PC-9 (cell line): ENCODE measurements at regions not wholly inside any gene's neighbourhood (a gene's known extent, or its start where the extent isn't known, plus 50 kb on each side); places are given as distances from the start of the nearest gene placed in this dataset.

Experiments used
- BruUV-seq: library from RNA; stranded (reverse); fragments of 400-500 nt; replicated peaks from 2 replicates; lab custom pipeline; 2021; lab: Mats Ljungman, UMichigan
- CTCF ChIA-PET: fragments of 300-600 bp; sonication (Branson Sonifier 250); formaldehyde crosslinking; loops from one replicate; lab custom pipeline; 2022; ENCODE audit warnings: antibody characterized with exemption; lab: Charles Lee
- POLR2A ChIA-PET: fragments of 300-600 bp; sonication (Branson Sonifier 250); formaldehyde crosslinking; loops from one replicate; lab custom pipeline; 2022; ENCODE audit warnings: antibody characterized with exemption; ENCODE audit not compliant: unreplicated experiment; lab: Charles Lee
- DNase-seq, 2 experiments: peaks; one replicate each; pipeline versions ENCODE4 v3.0.0 to v3.0.0-alpha.2; 2015 to 2022; ENCODE audit warnings: mixed read lengths in 1 of 2
- H2AFZ ChIP-seq: fragments of 200-600 bp; sonication (generic); 2 replicates; pipeline ENCODE4 v1.8.1; 2017; ENCODE audit warnings: antibody characterized with exemption
- H3F3A ChIP-seq: fragments of 200-600 bp; sonication (generic); 2 replicates; pipeline ENCODE4 v1.8.1; 2017; ENCODE audit warnings: antibody characterized with exemption, mild to moderate bottlenecking, low read depth; ENCODE audit not compliant: insufficient read depth
- H3K27ac ChIP-seq: fragments of 200-600 bp; sonication (generic); 2 replicates; pipeline ENCODE4 v1.6.1; 2016; ENCODE audit warnings: mixed run types
- H3K27me3 ChIP-seq: fragments of 200-600 bp; sonication (generic); 2 replicates; pipeline ENCODE4 v1.6.1; 2016; ENCODE audit warnings: low read depth, mixed run types; ENCODE audit not compliant: insufficient read depth
- H3K36me3 ChIP-seq: fragments of 200-600 bp; sonication (generic); 2 replicates; pipeline ENCODE4 v1.6.1; 2016; ENCODE audit warnings: low read depth, mixed run types
- H3K4me1 ChIP-seq: fragments of 200-600 bp; sonication (generic); replicated peaks from 2 replicates; pipeline ENCODE4 v1.6.1; 2016; ENCODE audit warnings: mixed run types; ENCODE audit not compliant: insufficient read depth
- H3K4me2 ChIP-seq: fragments of 200-600 bp; sonication (generic); 2 replicates; pipeline ENCODE4 v1.6.1; 2017; ENCODE audit warnings: mixed run types
- H3K4me3 ChIP-seq: fragments of 200-600 bp; sonication (generic); 2 replicates; pipeline ENCODE4 v1.6.1; 2016; ENCODE audit warnings: mixed run types
- H3K79me2 ChIP-seq: fragments of 200-600 bp; sonication (generic); 2 replicates; pipeline ENCODE4 v1.6.1; 2017; ENCODE audit warnings: low read depth, mixed run types
- H3K9me2 ChIP-seq: fragments of 200-600 bp; sonication (generic); 2 replicates; pipeline ENCODE4 v1.8.1; 2017; ENCODE audit warnings: mild to moderate bottlenecking; ENCODE audit not compliant: insufficient read depth
- H3K9me3 ChIP-seq: fragments of 200-600 bp; sonication (generic); 2 replicates; pipeline ENCODE4 v1.8.1; 2016; ENCODE audit warnings: low read depth; ENCODE audit not compliant: insufficient read depth
- H4K20me1 ChIP-seq: fragments of 200-600 bp; sonication (generic); 2 replicates; pipeline ENCODE4 v1.8.1; 2017; ENCODE audit not compliant: insufficient read depth
- CTCF ChIP-seq: fragments of 200-600 bp; sonication (generic); conservative IDR thresholded peaks from 2 replicates; pipeline ENCODE4 v1.6.1; 2017; ENCODE audit warnings: mixed run types, antibody characterized with exemption, mild to moderate bottlenecking, moderate library complexity
- EZH2 ChIP-seq: fragments of 200-600 bp; sonication (generic); IDR thresholded peaks from 2 replicates; pipeline ENCODE4 v1.8.0; 2017; ENCODE audit warnings: antibody characterized with exemption, low read depth
- intact Hi-C: fragments of 100-400 bp; cut with micrococcal nuclease; formaldehyde crosslinking; loops from one replicate; pipeline ENCODE4 v1.10.0; 2022; ENCODE audit not compliant: unreplicated experiment

DNA sequence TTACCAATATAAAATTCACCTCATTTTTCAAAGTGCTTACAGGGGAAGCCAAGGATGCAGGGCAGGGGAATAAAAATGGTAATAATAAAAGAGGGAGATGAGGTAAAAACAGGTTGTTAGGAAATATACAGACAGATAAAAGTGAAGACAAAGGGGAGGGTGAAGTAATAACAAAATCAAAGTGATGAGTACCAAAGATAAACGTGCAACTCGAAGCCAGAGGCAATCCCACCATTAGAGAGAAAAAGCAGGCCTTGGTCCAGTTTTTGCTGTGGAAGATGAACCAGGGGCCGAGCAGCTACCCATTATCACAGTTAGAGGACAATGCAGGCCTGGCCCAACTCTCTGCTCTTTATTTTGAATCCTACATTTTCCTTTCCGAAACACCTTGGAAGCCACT lies 99.6 kb upstream of the UPP2 start:
- H3K79me2 ChIP-seq = no peaks in the 10 kb centered on the region
- no peaks in the 10 kb centered on the region for H3K36me3 ChIP-seq
- no peak overlapping the region for H3K27ac ChIP-seq
- no peaks in the 10 kb centered on the region for H3K9me3 ChIP-seq
- no peak overlapping the region for H2AFZ ChIP-seq
- H3K4me1 ChIP-seq = no peaks in the 10 kb centered on the region
- CTCF ChIA-PET = interaction anchor here (0.6 kb wide), 1 partner anchor 245 kb away, joined by 3 read pairs; no protein-coding TSS in a partner anchor
- intact Hi-C loops = no loop called here
- no peak overlapping the region for H3K4me3 ChIP-seq
- no TSS peak for BruUV-seq
- no peak for DNase-seq
- no peak for TF ChIP-seq EZH2
- TF ChIP-seq CTCF = no peak
- POLR2A ChIA-PET = no interaction called here
- H4K20me1 ChIP-seq = no peaks in the 10 kb centered on the region
- no peak overlapping the region for H3K4me2 ChIP-seq
- H3K27me3 ChIP-seq = no peaks in the 10 kb centered on the region
- H3K9me2 ChIP-seq = no peaks in the 10 kb centered on the region
- H3F3A ChIP-seq = no peaks in the 10 kb centered on the region

DNA sequence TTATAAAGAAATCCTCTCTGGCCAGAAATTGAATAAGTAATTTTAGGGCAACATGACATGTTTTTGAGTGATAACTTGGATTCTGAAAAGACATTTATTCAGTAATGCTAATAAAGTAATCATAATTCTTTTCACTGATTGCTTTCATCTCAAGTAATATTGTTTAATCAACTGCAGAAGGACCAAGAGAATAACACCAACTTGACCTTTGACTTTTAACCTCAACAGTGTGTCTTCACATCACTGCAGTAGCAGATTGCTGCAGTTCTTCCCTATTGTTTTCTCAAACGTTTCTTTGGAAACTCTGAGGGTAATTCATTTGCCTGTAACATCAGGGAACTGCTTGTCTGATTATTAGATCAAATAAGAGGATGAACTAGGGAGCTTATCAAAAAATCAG lies 104.9 kb upstream of the UPP2 start:
- Histone ChIP-seq H3F3A (no peaks in the 10 kb centered on the region), H3K27me3 (no peaks in the 10 kb centered on the region), H3K36me3 (no peaks in the 10 kb centered on the region), H3K27ac (no peak overlapping the region), H3K79me2 (no peaks in the 10 kb centered on the region), H3K9me3 (no peaks in the 10 kb centered on the region), H3K4me1 (no peaks in the 10 kb centered on the region), H3K4me2 (no peak overlapping the region), H3K9me2 (no peaks in the 10 kb centered on the region), H4K20me1 (no peaks in the 10 kb centered on the region), H3K4me3 (no peak overlapping the region), H2AFZ (no peak overlapping the region)
- ChIA-PET POLR2A (no interaction called here), CTCF (no interaction called here)
- intact Hi-C loops = loop anchor here (2.0 kb wide), 1 partner anchor 70 kb away; no protein-coding TSS in a partner anchor
- no peak for TF ChIP-seq EZH2
- no peak for TF ChIP-seq CTCF
- BruUV-seq = no TSS peak
- DNase-seq = no peak

- BruUV-seq = no TSS peak
- POLR2A ChIA-PET = no interaction called here
Measured at GRCh38 chr2:157995117-157995516, 106.6 kb upstream of the UPP2 start.

More at GRCh38 chr2:157995117-157995516, 106.6 kb upstream of the UPP2 start:
- no peaks in the 10 kb centered on the region for H3K9me2 ChIP-seq
- H3F3A ChIP-seq = no peaks in the 10 kb centered on the region
- H2AFZ ChIP-seq = no peak overlapping the region
- no peaks in the 10 kb centered on the region for H3K79me2 ChIP-seq
- H3K4me1 ChIP-seq = no peaks in the 10 kb centered on the region
- CTCF ChIA-PET = no interaction called here
- intact Hi-C loops = no loop called here
- H3K4me2 ChIP-seq = no peak overlapping the region
- no peak overlapping the region for H3K27ac ChIP-seq
- H3K27me3 ChIP-seq = no peaks in the 10 kb centered on the region
- H3K4me3 ChIP-seq = no peak overlapping the region
- no peak for TF ChIP-seq CTCF
- no peak for TF ChIP-seq EZH2
- no peaks in the 10 kb centered on the region for H3K9me3 ChIP-seq
- H3K36me3 ChIP-seq = no peaks in the 10 kb centered on the region
- H4K20me1 ChIP-seq = no peaks in the 10 kb centered on the region
- DNase-seq = no peak
